ENCODE measurements at regions not wholly inside any gene's neighbourhood (a gene's known extent, or its start where the extent isn't known, plus 50 kb on each side); places are given as distances from the start of the nearest gene placed in this dataset.

DNA sequence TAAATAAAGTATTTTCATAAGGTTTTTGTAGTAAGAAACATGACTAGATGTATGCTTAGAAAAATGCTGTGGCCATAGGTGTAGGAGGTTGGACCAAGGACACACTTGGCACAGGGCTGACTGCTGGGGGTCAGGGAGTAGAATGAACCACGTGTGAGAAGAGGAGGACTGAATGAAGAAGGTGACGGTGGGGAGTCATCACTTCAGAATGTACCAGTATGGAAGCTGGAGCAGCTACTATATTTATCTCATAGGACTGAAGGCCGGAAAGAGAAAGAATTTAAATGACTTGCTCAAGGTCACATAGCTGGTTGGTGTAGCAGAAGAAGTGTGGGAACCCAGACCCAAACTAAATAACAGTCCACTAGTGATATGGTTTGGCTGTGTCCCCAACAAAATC lies 79.8 kb upstream of the HAO2 start:
- no peak overlapping the region for H3K27ac ChIP-seq
- no peak overlapping the region for H3K4me3 ChIP-seq
- no peak for DNase-seq (ENCODE audit: low spot score)
- TF ChIP-seq, protein P1, sequence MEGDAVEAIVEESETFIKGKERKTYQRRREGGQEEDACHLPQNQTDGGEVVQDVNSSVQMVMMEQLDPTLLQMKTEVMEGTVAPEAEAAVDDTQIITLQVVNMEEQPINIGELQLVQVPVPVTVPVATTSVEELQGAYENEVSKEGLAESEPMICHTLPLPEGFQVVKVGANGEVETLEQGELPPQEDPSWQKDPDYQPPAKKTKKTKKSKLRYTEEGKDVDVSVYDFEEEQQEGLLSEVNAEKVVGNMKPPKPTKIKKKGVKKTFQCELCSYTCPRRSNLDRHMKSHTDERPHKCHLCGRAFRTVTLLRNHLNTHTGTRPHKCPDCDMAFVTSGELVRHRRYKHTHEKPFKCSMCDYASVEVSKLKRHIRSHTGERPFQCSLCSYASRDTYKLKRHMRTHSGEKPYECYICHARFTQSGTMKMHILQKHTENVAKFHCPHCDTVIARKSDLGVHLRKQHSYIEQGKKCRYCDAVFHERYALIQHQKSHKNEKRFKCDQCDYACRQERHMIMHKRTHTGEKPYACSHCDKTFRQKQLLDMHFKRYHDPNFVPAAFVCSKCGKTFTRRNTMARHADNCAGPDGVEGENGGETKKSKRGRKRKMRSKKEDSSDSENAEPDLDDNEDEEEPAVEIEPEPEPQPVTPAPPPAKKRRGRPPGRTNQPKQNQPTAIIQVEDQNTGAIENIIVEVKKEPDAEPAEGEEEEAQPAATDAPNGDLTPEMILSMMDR (IDR thresholded peaks at IDR 0.05), result no peak

- DNase-seq (ENCODE audit: low spot score), result no peak
- TF ChIP-seq, protein P1 (IDR thresholded peaks at IDR 0.05), result no peak
- no peak overlapping the region for H3K27ac ChIP-seq
- H3K4me3 ChIP-seq, result no peak overlapping the region
Measured at GRCh38 chr1:119290297-119290696, 78.3 kb upstream of the HAO2 start.

- Histone ChIP-seq H3K4me3 (no peak overlapping the region), H3K27ac (no peak overlapping the region)
- DNase-seq (ENCODE audit: low spot score), result no peak
- TF ChIP-seq, protein P1 (IDR thresholded peaks at IDR 0.05), result no peak
Measured at GRCh38 chr1:119291611-119292206, 76.9 kb upstream of the HAO2 start.

DNA sequence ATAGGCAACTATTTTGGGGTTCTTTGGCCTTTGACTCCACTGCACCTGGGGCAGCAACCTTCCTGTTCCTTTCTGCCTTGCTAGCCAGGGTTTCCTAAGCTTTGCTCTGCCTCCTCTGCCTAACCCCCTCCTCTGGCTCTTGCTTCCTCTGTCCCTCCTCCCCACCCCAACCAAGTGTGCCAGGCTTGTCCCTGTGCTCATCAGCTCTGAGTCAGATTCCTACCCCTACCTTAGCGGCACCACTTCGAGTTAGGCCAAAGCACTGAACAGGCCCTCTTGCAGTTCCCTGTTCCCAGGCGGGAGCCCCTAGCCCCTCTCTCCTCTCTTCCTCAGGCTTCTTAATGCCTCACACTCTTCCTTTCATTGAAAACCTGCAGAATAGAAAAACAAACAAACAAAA lies 74.8 kb upstream of the HAO2 start:
- TF ChIP-seq, protein P1 (IDR thresholded peaks at IDR 0.05), result no peak

GRCh38 chr1:119294199-119294598 lies 74.4 kb upstream of the HAO2 start:
- Histone ChIP-seq H3K4me3 (no peak overlapping the region), H3K27ac (no peak overlapping the region)
- DNase-seq (ENCODE audit: low spot score), result no peak
- TF ChIP-seq, protein P1 (IDR thresholded peaks at IDR 0.05), result no peak

More for the DNA sequence above, 74.8 kb upstream of the HAO2 start:
- no peak overlapping the region for H3K4me3 ChIP-seq
- DNase-seq (ENCODE audit: low spot score), result no peak
- no peak overlapping the region for H3K27ac ChIP-seq

- H3K27ac ChIP-seq, result no peak overlapping the region
- DNase-seq (ENCODE audit: low spot score), result no peak
- TF ChIP-seq, protein P1 (IDR thresholded peaks at IDR 0.05), result no peak
Measured at GRCh38 chr1:119294722-119295121, 73.9 kb upstream of the HAO2 start.

GRCh38 chr1:119298687-119299303 lies 69.8 kb upstream of the HAO2 start:
- Histone ChIP-seq H3K27ac (no peak overlapping the region), H3K4me3 (no peak overlapping the region)
- no peak for DNase-seq (ENCODE audit: low spot score)
- TF ChIP-seq, protein P1 (IDR thresholded peaks at IDR 0.05), result no peak

More at GRCh38 chr1:119294722-119295121, 73.9 kb upstream of the HAO2 start:
- H3K4me3 ChIP-seq, result no peak overlapping the region
